ENCODE measurements at regions not wholly inside any gene's neighbourhood (a gene's known extent, or its start where the extent isn't known, plus 50 kb on each side); places are given as distances from the start of the nearest gene placed in this dataset.

DNA sequence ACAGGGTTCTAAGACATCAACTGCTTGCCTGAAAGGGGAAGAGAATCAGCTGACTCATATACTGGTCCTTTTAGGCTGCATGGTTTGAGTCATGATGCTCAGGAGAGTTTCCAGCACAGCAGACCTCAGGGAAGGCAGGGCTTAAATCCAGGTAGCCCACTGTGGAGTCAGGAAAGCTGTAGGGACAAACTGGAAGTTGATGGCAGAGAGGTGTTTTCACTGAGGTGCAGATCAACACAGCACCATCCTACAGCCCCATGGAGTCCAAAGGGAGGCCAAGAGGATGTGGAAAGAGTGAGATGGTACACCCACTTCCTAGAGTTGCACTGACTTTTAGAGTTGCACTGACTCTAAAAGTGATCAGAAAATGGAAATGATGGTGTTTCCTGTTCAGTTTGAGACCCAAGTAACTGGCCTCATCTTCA lies 252.4 kb upstream of the DUSP10 start:
- Histone ChIP-seq H2BK15ac (ENCODE audit: low read depth, poor library complexity, severe bottlenecking) (no peak overlapping the region), H4K91ac (ENCODE audit: low read length) (no peak overlapping the region), H3K9ac (ENCODE audit: low read length) (peak overlapping the region; percentile 46), H3K4me2 (ENCODE audit: low read length, poor library complexity, severe bottlenecking) (no peak overlapping the region), H3K18ac (ENCODE audit: low read depth in 1 of 2, low read length in 2 of 2) (peak overlapping the region; percentile 12 to 28), H3K27ac (ENCODE audit: low read length, poor library complexity, severe bottlenecking) (no peak overlapping the region), H3K4me3 (ENCODE audit: insufficient read depth in 1 of 2, low read depth in 1 of 2, low read length in 2 of 2) (no peak overlapping the region), H3K79me1 (replicated peaks; ENCODE audit: low read length, poor library complexity, severe bottlenecking) (no peaks in the 10 kb centered on the region), H3K4me1 (ENCODE audit: control insufficient read depth, insufficient read depth, low read depth, low read length) (peaks cover 3% of the 10 kb centered on the region), H3K23ac (ENCODE audit: low read length in 2 of 2) (no peak overlapping the region), H3K9me3 (ENCODE audit: control insufficient read depth, low read length) (no peaks in the 10 kb centered on the region), H2AFZ (ENCODE audit: low read depth, low read length) (no peak overlapping the region), H3K27me3 (ENCODE audit: control insufficient read depth in 1 of 2, insufficient read depth in 1 of 2, low read length in 2 of 2) (no peaks in the 10 kb centered on the region), H2BK120ac (ENCODE audit: low read depth, low read length) (no peak overlapping the region), H3K4ac (ENCODE audit: low read depth in 1 of 2, low read length in 2 of 2) (no peak overlapping the region), H4K8ac (ENCODE audit: low read length) (no peak overlapping the region), H2BK12ac (ENCODE audit: low read length in 2 of 2) (peak overlapping the region in 1 of 2 experiments; percentile 60), H3K36me3 (ENCODE audit: control insufficient read depth in 1 of 2, insufficient read depth in 2 of 2, low read depth in 1 of 2, low read length in 2 of 2) (no peaks in the 10 kb centered on the region), H3K14ac (ENCODE audit: low read length in 2 of 2) (no peak overlapping the region), H2BK5ac (ENCODE audit: low read depth, low read length, poor library complexity, severe bottlenecking) (no peak overlapping the region), H2AK5ac (ENCODE audit: low read length, severe bottlenecking) (peak overlapping the region; percentile 53)
- no peak for DNase-seq

DNA sequence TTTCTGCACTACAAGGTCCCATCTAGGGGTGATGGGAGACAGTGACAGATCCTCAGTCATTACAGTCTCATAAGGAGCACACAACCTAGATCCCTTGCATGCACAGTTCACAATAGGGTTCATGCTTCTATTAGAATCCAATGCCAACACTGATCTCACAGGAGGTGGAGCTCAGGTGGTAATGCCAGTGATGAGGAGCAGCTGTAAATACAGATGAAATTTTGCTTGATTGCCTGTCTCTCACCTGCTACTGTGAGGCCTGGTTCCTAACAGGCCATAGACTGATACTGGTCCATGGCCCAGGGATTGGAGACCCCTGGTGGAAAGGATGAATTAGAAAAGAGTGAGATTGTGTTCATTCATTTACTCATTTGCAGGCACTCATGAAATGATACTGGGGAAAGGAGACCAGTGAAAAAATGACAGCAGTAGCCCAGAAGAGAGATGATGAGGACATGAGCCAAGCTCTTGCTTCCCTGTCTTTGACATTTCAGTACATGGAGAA lies 251.6 kb upstream of the DUSP10 start:
- Histone ChIP-seq H2BK15ac (ENCODE audit: low read depth, poor library complexity, severe bottlenecking) (no peak overlapping the region), H3K4me2 (ENCODE audit: low read length, poor library complexity, severe bottlenecking) (no peak overlapping the region), H3K9me3 (ENCODE audit: control insufficient read depth, low read length) (no peaks in the 10 kb centered on the region), H4K8ac (ENCODE audit: low read length) (no peak overlapping the region), H3K4me3 (ENCODE audit: insufficient read depth in 1 of 2, low read depth in 1 of 2, low read length in 2 of 2) (no peak overlapping the region), H3K4ac (ENCODE audit: low read depth in 1 of 2, low read length in 2 of 2) (no peak overlapping the region), H3K9ac (ENCODE audit: low read length) (peak overlapping the region; percentile 12), H2AK5ac (ENCODE audit: low read length, severe bottlenecking) (no peak overlapping the region), H4K91ac (ENCODE audit: low read length) (no peak overlapping the region), H3K14ac (ENCODE audit: low read length in 2 of 2) (no peak overlapping the region), H3K23ac (ENCODE audit: low read length in 2 of 2) (no peak overlapping the region), H2AFZ (ENCODE audit: low read depth, low read length) (no peak overlapping the region), H2BK120ac (ENCODE audit: low read depth, low read length) (no peak overlapping the region), H3K27me3 (ENCODE audit: control insufficient read depth in 1 of 2, insufficient read depth in 1 of 2, low read length in 2 of 2) (no peaks in the 10 kb centered on the region), H3K36me3 (ENCODE audit: control insufficient read depth in 1 of 2, insufficient read depth in 2 of 2, low read depth in 1 of 2, low read length in 2 of 2) (no peaks in the 10 kb centered on the region), H3K79me1 (replicated peaks; ENCODE audit: low read length, poor library complexity, severe bottlenecking) (no peaks in the 10 kb centered on the region), H2BK5ac (ENCODE audit: low read depth, low read length, poor library complexity, severe bottlenecking) (no peak overlapping the region), H3K4me1 (ENCODE audit: control insufficient read depth, insufficient read depth, low read depth, low read length) (peaks cover 3% of the 10 kb centered on the region), H3K18ac (ENCODE audit: low read depth in 1 of 2, low read length in 2 of 2) (no peak overlapping the region), H3K27ac (ENCODE audit: low read length, poor library complexity, severe bottlenecking) (no peak overlapping the region), H2BK12ac (ENCODE audit: low read length in 2 of 2) (peak overlapping the region in 1 of 2 experiments; percentile 46)
- no peak for DNase-seq

DNA sequence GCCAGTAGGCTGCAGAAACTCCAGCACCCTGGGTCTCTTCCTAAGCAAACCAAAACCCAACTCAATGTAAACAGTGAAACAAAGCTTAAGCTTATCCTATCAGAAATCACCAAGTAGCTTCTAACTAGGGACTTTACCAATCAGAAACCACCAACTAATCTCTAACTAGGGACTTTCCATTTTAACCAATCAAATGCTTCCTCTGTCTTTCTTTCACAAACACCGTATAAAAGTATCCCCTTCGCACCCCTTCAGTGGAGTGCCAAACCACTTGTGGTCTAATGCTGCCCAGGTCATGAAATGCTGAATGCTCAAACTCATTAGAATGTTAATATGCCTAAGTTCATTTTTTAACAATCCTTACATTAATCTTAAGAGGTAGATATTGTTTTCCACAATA lies 250.5 kb upstream of the DUSP10 start:
- no peak overlapping the region for H3K14ac ChIP-seq (ENCODE audit: low read length in 2 of 2)
- H2BK120ac ChIP-seq (ENCODE audit: low read depth, low read length): no peak overlapping the region
- H4K8ac ChIP-seq (ENCODE audit: low read length): no peak overlapping the region
- H2AK5ac ChIP-seq (ENCODE audit: low read length, severe bottlenecking): no peak overlapping the region
- H3K9me3 ChIP-seq (ENCODE audit: control insufficient read depth, low read length): no peaks in the 10 kb centered on the region
- no peaks in the 10 kb centered on the region for H3K36me3 ChIP-seq (ENCODE audit: control insufficient read depth in 1 of 2, insufficient read depth in 2 of 2, low read depth in 1 of 2, low read length in 2 of 2)
- H2BK5ac ChIP-seq (ENCODE audit: low read depth, low read length, poor library complexity, severe bottlenecking): no peak overlapping the region
- H3K4me3 ChIP-seq (ENCODE audit: insufficient read depth in 1 of 2, low read depth in 1 of 2, low read length in 2 of 2): no peak overlapping the region
- no peak overlapping the region for H3K18ac ChIP-seq (ENCODE audit: low read depth in 1 of 2, low read length in 2 of 2)
- H3K9ac ChIP-seq (ENCODE audit: low read length): no peak overlapping the region
- H3K23ac ChIP-seq (ENCODE audit: low read length in 2 of 2): no peak overlapping the region
- 100% methylated on average over 2 of the region's 2 CpGs for WGBS
- H3K27me3 ChIP-seq (ENCODE audit: control insufficient read depth in 1 of 2, insufficient read depth in 1 of 2, low read length in 2 of 2): no peaks in the 10 kb centered on the region
- H3K79me1 ChIP-seq (replicated peaks; ENCODE audit: low read length, poor library complexity, severe bottlenecking): no peaks in the 10 kb centered on the region
- DNase-seq: no peak
- no peak overlapping the region for H2AFZ ChIP-seq (ENCODE audit: low read depth, low read length)
- no peak overlapping the region for H3K27ac ChIP-seq (ENCODE audit: low read length, poor library complexity, severe bottlenecking)
- no peak overlapping the region for H2BK15ac ChIP-seq (ENCODE audit: low read depth, poor library complexity, severe bottlenecking)
- H2BK12ac ChIP-seq (ENCODE audit: low read length in 2 of 2): no peak overlapping the region
- peaks cover 3% of the 10 kb centered on the region for H3K4me1 ChIP-seq (ENCODE audit: control insufficient read depth, insufficient read depth, low read depth, low read length)
- no peak overlapping the region for H3K4ac ChIP-seq (ENCODE audit: low read depth in 1 of 2, low read length in 2 of 2)
- H4K91ac ChIP-seq (ENCODE audit: low read length): no peak overlapping the region
- H3K4me2 ChIP-seq (ENCODE audit: low read length, poor library complexity, severe bottlenecking): no peak overlapping the region

DNA sequence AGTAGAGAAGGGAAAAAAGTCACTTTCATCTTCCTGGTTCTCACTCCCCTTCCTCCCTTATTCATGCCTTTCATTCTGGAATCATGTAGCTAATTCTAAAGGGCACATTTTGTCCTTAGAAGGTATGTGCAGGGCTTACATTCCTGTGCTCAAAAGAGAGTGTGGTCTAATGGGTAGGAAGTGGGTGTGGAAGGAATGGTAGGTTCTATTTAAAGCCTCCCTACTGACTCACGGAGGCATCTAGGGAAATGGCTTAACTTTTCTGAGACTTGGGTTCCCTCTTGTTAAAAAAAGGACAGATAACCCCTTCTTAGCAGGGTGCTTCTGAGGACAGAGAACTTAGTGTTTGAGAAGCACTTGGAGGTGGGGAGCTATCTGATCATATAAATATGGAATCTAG lies 249.3 kb upstream of the DUSP10 start:
- Histone ChIP-seq H3K9ac (ENCODE audit: low read length) (no peak overlapping the region), H2AK5ac (ENCODE audit: low read length, severe bottlenecking) (no peak overlapping the region), H3K23ac (ENCODE audit: low read length in 2 of 2) (no peak overlapping the region), H3K36me3 (ENCODE audit: control insufficient read depth in 1 of 2, insufficient read depth in 2 of 2, low read depth in 1 of 2, low read length in 2 of 2) (no peaks in the 10 kb centered on the region), H2BK12ac (ENCODE audit: low read length in 2 of 2) (no peak overlapping the region), H2AFZ (ENCODE audit: low read depth, low read length) (no peak overlapping the region), H4K91ac (ENCODE audit: low read length) (no peak overlapping the region), H2BK15ac (ENCODE audit: low read depth, poor library complexity, severe bottlenecking) (no peak overlapping the region), H4K8ac (ENCODE audit: low read length) (no peak overlapping the region), H2BK5ac (ENCODE audit: low read depth, low read length, poor library complexity, severe bottlenecking) (no peak overlapping the region), H3K79me1 (replicated peaks; ENCODE audit: low read length, poor library complexity, severe bottlenecking) (no peaks in the 10 kb centered on the region), H3K27me3 (ENCODE audit: control insufficient read depth in 1 of 2, insufficient read depth in 1 of 2, low read length in 2 of 2) (no peaks in the 10 kb centered on the region), H3K18ac (ENCODE audit: low read depth in 1 of 2, low read length in 2 of 2) (no peak overlapping the region), H2BK120ac (ENCODE audit: low read depth, low read length) (no peak overlapping the region), H3K4me1 (ENCODE audit: control insufficient read depth, insufficient read depth, low read depth, low read length) (peaks cover 3% of the 10 kb centered on the region), H3K27ac (ENCODE audit: low read length, poor library complexity, severe bottlenecking) (no peak overlapping the region), H3K4ac (ENCODE audit: low read depth in 1 of 2, low read length in 2 of 2) (no peak overlapping the region), H3K4me2 (ENCODE audit: low read length, poor library complexity, severe bottlenecking) (no peak overlapping the region), H3K14ac (ENCODE audit: low read length in 2 of 2) (no peak overlapping the region), H3K9me3 (ENCODE audit: control insufficient read depth, low read length) (no peaks in the 10 kb centered on the region), H3K4me3 (ENCODE audit: insufficient read depth in 1 of 2, low read depth in 1 of 2, low read length in 2 of 2) (no peak overlapping the region)
- WGBS: 0% methylated on average over 1 of the region's 1 CpG
- DNase-seq: peak; percentile 65

Data from mesenchymal stem cell (in vitro differentiated cells and primary cell).